HG03025 (cell line): ENCODE measurements at regions not wholly inside any gene's neighbourhood (a gene's known extent, or its start where the extent isn't known, plus 50 kb on each side); places are given as distances from the start of the nearest gene placed in this dataset.
A peak's percentile ranks its signal among the peaks of the same experiment; 100 is the strongest.
"Not testable (repeated sequence)": the region's sequence is repeated elsewhere in the genome, so short reads cannot be mapped to it uniquely, and the experiment has no call there.

Experiments
- ATAC-seq: cut with Tn5 transposase; IDR thresholded peaks from one replicate; pipeline ENCODE4 v1.9.1; 2021; ENCODE audit warnings: mild to moderate bottlenecking, moderate library complexity; ENCODE audit not compliant: unreplicated experiment, low FRiP score

GRCh38 chr5:122515210-122515609 lies 203.2 kb downstream of the SNCAIP start:
- not testable (repeated sequence) for ATAC-seq

GRCh38 chr5:122515709-122516431 lies 203.8 kb downstream of the SNCAIP start:
- ATAC-seq = peak; percentile 75

GRCh38 chr5:122516432-122516743 lies 204.4 kb downstream of the SNCAIP start:
- no peak for ATAC-seq

- ATAC-seq = no peak
Measured at GRCh38 chr5:122517091-122517490, 205.1 kb downstream of the SNCAIP start.

GRCh38 chr5:122523776-122524175 lies 211.7 kb downstream of the SNCAIP start:
- ATAC-seq = no peak

- no peak for ATAC-seq
Measured at GRCh38 chr5:122527547-122527946, 215.5 kb downstream of the SNCAIP start.

- ATAC-seq = no peak
Measured at GRCh38 chr5:122532035-122532434, 220.0 kb downstream of the SNCAIP start.

- ATAC-seq = no peak
Measured at GRCh38 chr5:122533825-122534224, 221.8 kb downstream of the SNCAIP start.

GRCh38 chr5:122534829-122535228 lies 222.8 kb downstream of the SNCAIP start:
- no peak for ATAC-seq

- no peak for ATAC-seq
Measured at GRCh38 chr5:122541388-122541787, 229.4 kb downstream of the SNCAIP start.

- no peak for ATAC-seq
Measured at GRCh38 chr5:122545986-122546385, 228.9 kb upstream of the SNX2 start.

GRCh38 chr5:122547219-122547618 lies 227.7 kb upstream of the SNX2 start:
- ATAC-seq = no peak

- no peak for ATAC-seq
Measured at GRCh38 chr5:122547669-122548068, 227.2 kb upstream of the SNX2 start.

GRCh38 chr5:122559676-122560075 lies 215.2 kb upstream of the SNX2 start:
- ATAC-seq = no peak

- no peak for ATAC-seq
Measured at GRCh38 chr5:122561209-122561608, 213.7 kb upstream of the SNX2 start.

GRCh38 chr5:122565331-122565730 lies 209.5 kb upstream of the SNX2 start:
- no peak for ATAC-seq

- no peak for ATAC-seq
Measured at GRCh38 chr5:122576256-122577016, 198.4 kb upstream of the SNX2 start.

- ATAC-seq = no peak
Measured at GRCh38 chr5:122581629-122582028, 193.3 kb upstream of the SNX2 start.

- ATAC-seq = no peak
Measured at GRCh38 chr5:122584411-122585300, 190.2 kb upstream of the SNX2 start.

- no peak for ATAC-seq
Measured at GRCh38 chr5:122585371-122585770, 189.5 kb upstream of the SNX2 start.

- no peak for ATAC-seq
Measured at GRCh38 chr5:122586351-122586750, 188.5 kb upstream of the SNX2 start.
